ENCODE measurements at regions not wholly inside any gene's neighbourhood (a gene's known extent, or its start where the extent isn't known, plus 50 kb on each side); places are given as distances from the start of the nearest gene placed in this dataset.

GRCh38 chr9:73007966-73008672 lies 55.3 kb upstream of the ALDH1A1 start:
- ChIA-PET POLR2A (interaction anchor here (1.0 kb wide), 1 partner anchor 30 kb away, joined by 4 read pairs; no protein-coding TSS in a partner anchor), CTCF (ENCODE audit: low intra/inter-chr PET ratio) (no interaction called here)
- no peaks in the 10 kb centered on the region for H3K9me1 ChIP-seq (ENCODE audit: control insufficient read depth, insufficient read depth, low read length)
- peaks cover 0 to 12% of the 10 kb centered on the region in 2 experiments; a peak in 2 of 5 replicates for H3K4me1 ChIP-seq (replicated peaks in 1 of 2; ENCODE audit: control insufficient read depth in 2 of 2, insufficient read depth in 2 of 2, low read length in 2 of 2)
- H4K20me1 ChIP-seq (replicated peaks; ENCODE audit: control insufficient read depth, insufficient read depth, low read length) = no peaks in the 10 kb centered on the region
- no peaks in the 10 kb centered on the region for H3K9me3 ChIP-seq (replicated peaks; ENCODE audit: control insufficient read depth, insufficient read depth, low read depth, low read length)
- peak overlapping the region; percentile 45; the same call in 1 of the 2 replicates for H3K4me2 ChIP-seq (ENCODE audit: insufficient read depth, low read length)
- WGBS (ENCODE audit: insufficient coverage, low coverage, missing lambda C conversion rate) = 21% methylated on average over 3 of the region's 3 CpGs
- H3K27me3 ChIP-seq (ENCODE audit: control insufficient read depth in 2 of 2, insufficient read depth in 2 of 2, low read length in 2 of 2) = no peaks in the 10 kb centered on the region
- FAIRE-seq (peak; percentile 11), ATAC-seq (peak; percentile 53), DNase-seq (ENCODE audit: extremely low read depth in 1 of 4, low spot score in 3 of 4) (peak in 1 of 4 experiments; percentile 32)
- no TSS peak for BruUV-seq (replicated peaks)
- no peaks in the 10 kb centered on the region for H3K79me2 ChIP-seq (ENCODE audit: control insufficient read depth, insufficient read depth, low read length)
- H3K9ac ChIP-seq (ENCODE audit: insufficient read depth in 1 of 2, low read depth in 2 of 2, low read length in 2 of 2) = no peak overlapping the region
- H3K27ac ChIP-seq (ENCODE audit: extremely low read depth, low read depth, low read length) = peak overlapping the region; percentile 48; the same call in 2 of the 3 replicates
- peak overlapping the region; percentile 92 for H2AFZ ChIP-seq (ENCODE audit: low read depth, low read length)
- in situ Hi-C loops (cut with MboI) = no loop called here
- H3K36me3 ChIP-seq (ENCODE audit: control insufficient read depth, insufficient read depth, low read length) = no peaks in the 10 kb centered on the region
- TF ChIP-seq ZBTB17 (CRISPR knock-in tag; IDR thresholded peaks at IDR 0.05) (peak; percentile 96), MTF1 (CRISPR knock-in tag; IDR thresholded peaks at IDR 0.05; ENCODE audit: borderline replicate concordance) (no peak), ZNF282 (CRISPR knock-in tag; IDR thresholded peaks at IDR 0.05) (no peak), ATF7 (IDR thresholded peaks at IDR 0.05) (no peak), ZNF512 (tag; IDR thresholded peaks at IDR 0.05) (no peak), RCOR1 (IDR thresholded peaks at IDR 0.05; ENCODE audit: borderline replicate concordance in 1 of 2, low read depth in 2 of 2, low read length in 2 of 2) (0 out of 4 replicates have a peak, but pooled peaks of 1 of the 2 experiments have one; percentile 41), RHOXF2B (CRISPR knock-in tag; conservative IDR thresholded peaks at IDR 0.05) (no peak), NONO (IDR thresholded peaks at IDR 0.05; ENCODE audit: low read depth in 2 of 2, low read length in 1 of 2) (no peak), MLLT1 (IDR thresholded peaks at IDR 0.05) (peak in 1 of 2 experiments; percentile 96; a peak in 2 of 4 replicates), SIN3B (IDR thresholded peaks at IDR 0.05; ENCODE audit: low read depth) (no peak), NFXL1 (CRISPR knock-in tag; IDR thresholded peaks at IDR 0.05) (no peak), CXXC5 (CRISPR knock-in tag; IDR thresholded peaks at IDR 0.05) (no peak), PHF21A (IDR thresholded peaks at IDR 0.05; ENCODE audit: borderline replicate concordance, low read depth) (peak; percentile 75; the same call in 1 of the 2 replicates), CTBP1 (IDR thresholded peaks at IDR 0.05; ENCODE audit: borderline replicate concordance) (peak; percentile 13; the same call in 1 of the 2 replicates), SNRNP70 (optimal IDR thresholded peaks at IDR 0.05; ENCODE audit: low read depth, low read length) (no peak)
- intact Hi-C loops (cut with micrococcal nuclease) = no loop called here
- no peak overlapping the region for H3K4me3 ChIP-seq
